Fibroblast of the aortic adventitia (primary cell): ENCODE measurements at regions not wholly inside any gene's neighbourhood (a gene's known extent, or its start where the extent isn't known, plus 50 kb on each side); places are given as distances from the start of the nearest gene placed in this dataset.

Experiments used
- DNase-seq: peaks from one replicate; pipeline ENCODE4 v3.0.0-alpha.2; 2010; ENCODE audit warnings: low read depth
- H3K4me3 ChIP-seq: 2 replicates; pipeline ENCODE4 v1.5.1; 2011; ENCODE audit warnings: low read depth, mild to moderate bottlenecking, control low read depth, low read length, moderate library complexity
- TF ChIP-seq, protein P1 (sequence below): IDR thresholded peaks from 2 replicates; pipeline ENCODE4 v1.5.1; 2011; ENCODE audit warnings: mild to moderate bottlenecking, low read length, control low read depth, inconsistent platforms; ENCODE audit not compliant: insufficient read depth

DNA sequence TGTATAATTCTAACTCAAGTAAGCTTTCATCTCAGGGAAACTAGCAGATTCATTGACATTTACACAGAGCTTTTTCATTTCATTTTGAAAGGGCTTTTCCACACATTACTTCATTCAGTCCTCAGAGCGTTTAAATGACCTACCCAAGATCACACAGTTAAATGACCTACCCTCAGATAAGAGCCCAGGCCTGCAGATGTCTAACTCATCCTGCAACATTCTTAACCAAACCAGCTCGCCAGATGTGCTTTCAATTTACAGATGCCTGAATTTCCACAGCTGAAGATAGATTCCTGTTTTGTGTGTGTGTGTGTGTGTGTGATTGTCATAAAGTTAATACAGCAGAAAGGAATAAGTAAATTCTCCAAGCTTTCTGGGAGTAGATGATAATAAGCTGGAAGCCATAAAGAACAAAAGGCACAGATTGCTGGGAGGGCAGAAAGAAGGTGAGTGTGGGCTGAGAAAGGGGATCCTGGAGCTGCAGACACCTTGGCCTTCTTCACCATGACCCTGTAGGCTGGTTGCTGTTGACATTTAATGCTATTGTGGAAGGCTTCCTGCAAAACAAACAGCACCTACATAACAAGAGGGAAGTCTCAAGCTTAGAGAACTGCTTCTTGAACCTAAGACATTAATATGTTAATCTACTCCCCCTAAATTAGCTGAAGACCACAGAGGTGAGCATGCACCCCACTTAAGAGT, 489.7 kb upstream of the CELF2 start:
- no peak for DNase-seq
- H3K4me3 ChIP-seq: no peak overlapping the region
- TF ChIP-seq, protein P1, sequence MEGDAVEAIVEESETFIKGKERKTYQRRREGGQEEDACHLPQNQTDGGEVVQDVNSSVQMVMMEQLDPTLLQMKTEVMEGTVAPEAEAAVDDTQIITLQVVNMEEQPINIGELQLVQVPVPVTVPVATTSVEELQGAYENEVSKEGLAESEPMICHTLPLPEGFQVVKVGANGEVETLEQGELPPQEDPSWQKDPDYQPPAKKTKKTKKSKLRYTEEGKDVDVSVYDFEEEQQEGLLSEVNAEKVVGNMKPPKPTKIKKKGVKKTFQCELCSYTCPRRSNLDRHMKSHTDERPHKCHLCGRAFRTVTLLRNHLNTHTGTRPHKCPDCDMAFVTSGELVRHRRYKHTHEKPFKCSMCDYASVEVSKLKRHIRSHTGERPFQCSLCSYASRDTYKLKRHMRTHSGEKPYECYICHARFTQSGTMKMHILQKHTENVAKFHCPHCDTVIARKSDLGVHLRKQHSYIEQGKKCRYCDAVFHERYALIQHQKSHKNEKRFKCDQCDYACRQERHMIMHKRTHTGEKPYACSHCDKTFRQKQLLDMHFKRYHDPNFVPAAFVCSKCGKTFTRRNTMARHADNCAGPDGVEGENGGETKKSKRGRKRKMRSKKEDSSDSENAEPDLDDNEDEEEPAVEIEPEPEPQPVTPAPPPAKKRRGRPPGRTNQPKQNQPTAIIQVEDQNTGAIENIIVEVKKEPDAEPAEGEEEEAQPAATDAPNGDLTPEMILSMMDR: no peak

DNA sequence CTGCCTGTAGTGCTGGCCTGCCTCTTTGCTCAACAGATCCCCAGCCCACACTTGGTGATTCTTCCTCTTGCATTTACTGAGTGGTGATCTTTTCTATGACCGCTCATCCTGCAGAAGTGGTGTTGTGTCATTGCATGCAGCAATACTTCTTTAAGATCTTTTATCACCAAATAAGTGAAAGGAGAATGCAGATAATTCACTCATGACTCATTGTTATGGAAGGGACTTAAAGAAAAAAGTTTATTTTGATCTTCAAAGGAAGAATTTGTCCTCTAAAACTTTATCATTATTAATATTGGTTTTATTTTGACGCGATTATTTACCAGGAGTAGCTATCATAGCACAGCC, 489.1 kb upstream of the CELF2 start:
- H3K4me3 ChIP-seq: no peak overlapping the region
- DNase-seq: peak; percentile 24
- TF ChIP-seq, protein P1: no peak

DNA sequence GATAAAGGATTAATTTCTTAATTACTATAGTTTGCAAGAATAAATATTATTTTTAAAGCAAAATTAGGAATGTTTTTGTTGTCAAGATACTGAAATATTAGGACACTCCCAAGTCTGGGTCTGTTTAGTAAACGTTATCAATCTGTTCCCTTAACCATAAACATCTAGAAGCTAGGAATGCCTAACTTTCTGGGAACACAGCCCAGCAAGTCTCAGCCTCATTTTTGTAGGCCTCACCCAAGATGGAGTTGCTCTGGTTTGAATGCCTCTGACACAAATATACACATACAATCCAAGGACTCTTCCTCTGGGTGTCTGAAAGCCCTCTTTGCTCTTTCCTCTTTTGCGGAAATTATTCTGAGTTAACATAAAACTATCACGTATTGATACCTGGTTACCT, 487.4 kb upstream of the CELF2 start:
- TF ChIP-seq, protein P1: no peak
- H3K4me3 ChIP-seq: no peak overlapping the region
- no peak for DNase-seq

DNA sequence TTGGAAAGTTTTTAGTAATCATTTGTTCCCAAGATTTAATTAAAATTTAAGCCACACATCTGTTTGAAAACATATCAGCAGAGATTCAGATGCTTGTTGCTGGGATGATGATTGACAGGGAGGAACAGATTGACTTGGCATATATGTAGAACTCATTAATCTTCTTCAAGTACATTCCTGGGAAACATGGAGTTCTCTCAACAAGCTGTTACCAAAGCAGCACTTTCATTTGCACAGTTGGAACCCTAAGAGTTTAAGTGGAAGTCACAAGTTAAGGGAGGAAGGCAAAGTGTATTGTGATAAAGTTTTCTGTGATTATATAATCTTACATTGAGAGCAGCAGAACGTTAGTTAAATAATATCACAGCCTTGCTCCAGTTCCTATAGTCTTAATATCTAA, 485.4 kb upstream of the CELF2 start:
- H3K4me3 ChIP-seq: no peak overlapping the region
- TF ChIP-seq, protein P1: no peak
- DNase-seq: no peak

DNA sequence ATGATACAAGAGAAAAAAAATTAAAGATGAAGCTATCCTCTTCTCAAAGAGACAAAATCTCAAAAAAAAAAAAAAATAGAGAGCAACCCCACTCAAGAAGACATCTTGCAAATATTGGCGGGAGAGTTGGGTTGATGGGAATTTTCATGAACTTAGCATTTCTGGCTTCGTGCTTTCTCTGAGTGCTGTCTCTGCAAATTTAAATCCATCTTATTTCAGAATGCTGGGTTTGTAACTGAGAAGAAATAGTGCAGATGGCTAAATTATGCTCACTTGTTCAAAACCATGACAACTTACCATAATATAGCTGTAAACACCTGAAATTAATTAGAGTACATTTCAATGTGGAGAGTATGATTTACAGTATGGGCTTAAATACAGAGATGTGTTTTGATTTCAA, 484.8 kb upstream of the CELF2 start:
- no peak for DNase-seq
- no peak overlapping the region for H3K4me3 ChIP-seq
- TF ChIP-seq, protein P1: no peak

DNA sequence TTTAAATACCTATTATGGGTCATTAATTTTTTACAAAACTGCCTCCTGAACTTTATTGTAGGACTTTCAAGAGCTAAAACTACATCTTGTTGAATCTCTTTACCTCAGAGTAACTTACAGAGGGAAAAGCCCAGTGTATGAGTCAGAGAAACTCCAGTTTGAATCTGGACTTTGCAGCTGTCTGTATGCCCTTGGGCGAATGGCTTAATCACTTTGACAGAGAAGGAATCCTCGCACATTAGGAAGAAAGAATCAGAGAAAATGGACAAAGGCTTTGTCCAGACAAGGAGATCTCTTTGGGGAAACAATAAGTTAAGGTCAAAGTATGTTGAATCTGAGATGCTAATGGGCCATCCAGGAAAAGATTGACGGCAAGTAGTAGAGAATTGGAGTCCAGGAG, 484.2 kb upstream of the CELF2 start:
- TF ChIP-seq, protein P1: no peak
- no peak overlapping the region for H3K4me3 ChIP-seq
- DNase-seq: no peak

DNA sequence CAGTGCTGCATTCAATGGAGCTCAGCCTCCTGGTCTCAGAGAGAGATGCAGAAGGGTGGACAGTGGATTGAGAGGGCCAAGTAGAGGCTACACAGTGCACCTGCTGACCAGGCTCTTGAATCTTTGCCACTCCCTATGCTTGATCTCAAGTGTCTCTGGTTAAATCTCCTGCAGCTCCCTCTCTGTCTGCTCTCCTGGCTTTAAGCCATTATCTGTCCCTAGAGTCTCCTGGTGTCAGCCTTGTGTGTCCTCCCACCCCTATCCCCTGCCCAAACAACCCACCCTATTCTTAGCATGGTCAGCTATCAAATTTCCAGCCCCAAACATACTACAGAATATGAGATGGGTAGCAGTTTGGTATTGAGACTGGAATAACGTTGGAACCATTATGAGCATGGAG, 479.3 kb upstream of the CELF2 start:
- TF ChIP-seq, protein P1: no peak
- no peak overlapping the region for H3K4me3 ChIP-seq
- no peak for DNase-seq
